Spleen (tissue), 7 donors: ENCODE measurements at regions not wholly inside any gene's neighbourhood (a gene's known extent, or its start where the extent isn't known, plus 50 kb on each side); places are given as distances from the start of the nearest gene placed in this dataset.

Experiments
- CTCF ChIP-seq, 11 experiments: fragments of 200-600 bp in 7 of 11; fragments of 450-650 bp in 4 of 11; sonication (generic) in 4 of 11; IDR thresholded peaks in 8 of 11; conservative IDR thresholded peaks in 3 of 11; 1 replicate in 7 of 11; 2 replicates in 4 of 11; pipeline versions ENCODE4 v1.4.0 to v1.8.0; 2016 to 2021; ENCODE audit warnings: antibody characterized with exemption in 11 of 11, inconsistent platforms in 4 of 11, mild to moderate bottlenecking in 1 of 11
- POLR2A ChIP-seq, 3 donors: fragments of 450-650 bp; IDR thresholded peaks; one replicate each; pipeline ENCODE4 v1.5.1; 2017; ENCODE audit warnings: antibody characterized with exemption in 3 of 3, mild to moderate bottlenecking in 1 of 3
- POLR2AphosphoS5 ChIP-seq, 3 donors: sonication (generic); formaldehyde crosslinking; IDR thresholded peaks; one replicate each; pipeline ENCODE4 v1.5.1; 2017; ENCODE audit warnings: antibody characterized with exemption in 3 of 3
- donor health status: DM: no; HTN: no; CAD: no; lungs with moderate emphysema.
- donor health status: DM: no; HTN: no; CAD: no.
- donor health status: DM: no; HTN: no; CAD: no.

DNA sequence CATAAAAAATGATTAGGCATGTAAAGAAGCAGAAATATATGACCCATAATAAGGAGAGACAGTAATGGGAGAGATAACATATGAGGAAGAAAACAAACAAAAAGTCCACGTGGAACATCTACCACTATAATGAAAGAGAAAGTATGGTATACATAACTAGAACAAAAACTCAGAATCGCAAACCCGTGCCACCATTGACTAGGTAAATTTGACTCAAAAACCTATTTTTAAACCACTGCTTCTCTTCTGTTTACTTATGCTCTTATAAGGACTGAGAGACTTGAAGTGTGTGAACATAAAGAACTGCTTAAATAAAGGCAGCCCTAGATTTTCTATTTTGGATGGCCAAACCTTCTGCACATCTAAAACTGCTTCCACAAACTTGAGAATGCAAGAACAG, 330.7 kb downstream of the CAAP1 start:
- TF ChIP-seq CTCF (IDR thresholded peaks at IDR 0.05 in 8 of 11, conservative IDR thresholded peaks at IDR 0.05 in 3 of 11) (no peak), POLR2AphosphoS5 (IDR thresholded peaks at IDR 0.05) (no peak), POLR2A (IDR thresholded peaks at IDR 0.05) (no peak)
